Endothelial cell (in vitro differentiated cells): ENCODE measurements at regions not wholly inside any gene's neighbourhood (a gene's known extent, or its start where the extent isn't known, plus 50 kb on each side); places are given as distances from the start of the nearest gene placed in this dataset.

Experiments used
- DNase-seq: peaks from one replicate; pipeline ENCODE4 v3.0.0; 2021; ENCODE audit warnings: low spot score
- H3K27ac Mint-ChIP-seq: one replicate; pipeline ENCODE4 v1.8.0; 2021; ENCODE audit warnings: mixed read lengths, inconsistent platforms; ENCODE audit not compliant: unreplicated experiment
- H3K27me3 Mint-ChIP-seq: one replicate; pipeline ENCODE4 v1.8.0; 2021; ENCODE audit warnings: mild to moderate bottlenecking, moderate library complexity, mixed read lengths, inconsistent platforms; ENCODE audit not compliant: unreplicated experiment
- H3K36me3 Mint-ChIP-seq: one replicate; pipeline ENCODE4 v1.8.0; 2021; ENCODE audit warnings: mild to moderate bottlenecking, low read depth, mixed read lengths, inconsistent platforms; ENCODE audit not compliant: unreplicated experiment
- H3K4me1 Mint-ChIP-seq: one replicate; pipeline ENCODE4 v1.8.0; 2021; ENCODE audit warnings: mild to moderate bottlenecking, mixed read lengths, inconsistent platforms; ENCODE audit not compliant: unreplicated experiment
- H3K4me3 Mint-ChIP-seq: one replicate; pipeline ENCODE4 v1.8.0; 2021; ENCODE audit warnings: mild to moderate bottlenecking, mixed read lengths, inconsistent platforms; ENCODE audit not compliant: unreplicated experiment
- H3K9me3 Mint-ChIP-seq: one replicate; pipeline ENCODE4 v1.8.0; 2021; ENCODE audit warnings: mixed read lengths, inconsistent platforms; ENCODE audit not compliant: unreplicated experiment
- CTCF ChIP-seq: fragments of 200-600 bp; sonication (generic); IDR thresholded peaks from one replicate; pipeline ENCODE4 v1.5.0; 2021; ENCODE audit warnings: antibody characterized with exemption; ENCODE audit not compliant: unreplicated experiment

GRCh38 chr3:178174201-178174915 is 361.9 kb upstream of the KCNMB2 start:
- TF ChIP-seq CTCF = no peak
- Mint-ChIP-seq H3K27me3 (no peaks in the 10 kb centered on the region), H3K4me3 (no peak overlapping the region), H3K36me3 (no peaks in the 10 kb centered on the region), H3K27ac (no peak overlapping the region), H3K9me3 (no peaks in the 10 kb centered on the region), H3K4me1 (no peaks in the 10 kb centered on the region)
- DNase-seq = no peak

- no peaks in the 10 kb centered on the region for H3K9me3 Mint-ChIP-seq
- no peak overlapping the region for H3K27ac Mint-ChIP-seq
These were observed 355.1 kb upstream of the KCNMB2 start for GRCh38 chr3:178181088-178181487.

GRCh38 chr3:178181784-178182183 is 354.5 kb upstream of the KCNMB2 start:
- no peak overlapping the region for H3K27ac Mint-ChIP-seq

More at GRCh38 chr3:178181088-178181487, 355.1 kb upstream of the KCNMB2 start:
- no peaks in the 10 kb centered on the region for H3K27me3 Mint-ChIP-seq
- DNase-seq = no peak
- no peak for TF ChIP-seq CTCF
- no peaks in the 10 kb centered on the region for H3K4me1 Mint-ChIP-seq
- no peak overlapping the region for H3K4me3 Mint-ChIP-seq
- no peaks in the 10 kb centered on the region for H3K36me3 Mint-ChIP-seq

GRCh38 chr3:178182337-178182779 is 353.9 kb upstream of the KCNMB2 start:
- no peaks in the 10 kb centered on the region for H3K36me3 Mint-ChIP-seq

More at GRCh38 chr3:178181784-178182183, 354.5 kb upstream of the KCNMB2 start:
- Mint-ChIP-seq H3K4me3 (no peak overlapping the region), H3K9me3 (no peaks in the 10 kb centered on the region), H3K27me3 (no peaks in the 10 kb centered on the region), H3K36me3 (no peaks in the 10 kb centered on the region), H3K4me1 (no peaks in the 10 kb centered on the region)
- no peak for TF ChIP-seq CTCF
- DNase-seq = no peak

More at GRCh38 chr3:178182337-178182779, 353.9 kb upstream of the KCNMB2 start:
- Mint-ChIP-seq H3K27ac (no peak overlapping the region), H3K4me3 (no peak overlapping the region), H3K27me3 (no peaks in the 10 kb centered on the region), H3K9me3 (no peaks in the 10 kb centered on the region), H3K4me1 (peaks cover 2% of the 10 kb centered on the region)
- DNase-seq = no peak
- TF ChIP-seq CTCF = no peak
